OCI-LY1 (cell line): ENCODE measurements at regions not wholly inside any gene's neighbourhood (a gene's known extent, or its start where the extent isn't known, plus 50 kb on each side); places are given as distances from the start of the nearest gene placed in this dataset.

Source experiments
- CTCF ChIP-seq: fragments of 200-600 bp; sonication (generic), shearing (Covaris generic); IDR thresholded peaks from 2 replicates; pipeline ENCODE4 v1.5.1; 2017; ENCODE audit warnings: mild to moderate bottlenecking, antibody characterized with exemption, low read length, moderate library complexity, mixed read lengths
- EZH2 ChIP-seq: fragments of 200-600 bp; sonication (generic), shearing (Covaris generic); IDR thresholded peaks from 2 replicates; pipeline ENCODE4 v1.8.0; 2017; ENCODE audit warnings: borderline replicate concordance, mixed run types, mild to moderate bottlenecking, antibody characterized with exemption, low read length, moderate library complexity, mixed read lengths

DNA sequence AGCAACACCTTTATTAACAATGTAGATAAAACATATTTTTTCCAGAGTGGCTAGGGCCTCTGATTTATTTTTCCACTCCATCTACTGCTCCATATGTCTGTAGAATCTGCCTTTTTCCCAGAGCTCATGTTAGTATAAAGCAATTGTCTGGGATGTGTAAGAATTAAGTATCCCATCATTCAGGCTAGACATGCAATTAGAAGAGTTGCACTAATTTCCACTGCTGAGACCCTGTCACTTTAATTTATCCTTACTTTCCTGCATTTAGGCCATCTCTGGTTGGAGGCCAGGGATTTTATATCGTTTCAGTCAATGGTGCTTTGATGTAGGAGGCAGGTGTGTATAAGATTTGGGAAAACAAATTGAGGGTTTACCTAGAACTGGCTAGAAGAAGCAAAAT, 286.1 kb upstream of the POU3F2 start:
- TF ChIP-seq CTCF (no peak), EZH2 (no peak)
